HCT116 (cell line): ENCODE measurements at regions not wholly inside any gene's neighbourhood (a gene's known extent, or its start where the extent isn't known, plus 50 kb on each side); places are given as distances from the start of the nearest gene placed in this dataset.

Source experiments
- ATAC-seq: fragments of 200-7000 bp; cut with Tn5 transposase; 2 replicates; pipeline ENCODE4 v1.9.1; 2020; ENCODE audit warnings: mild to moderate bottlenecking, moderate library complexity
- BruUV-seq: library from RNA; stranded (reverse); fragments of 400-500 nt; replicated peaks from 2 replicates; lab custom pipeline; 2021; lab: Mats Ljungman, UMichigan
- CTCF ChIA-PET: fragments of 300-600 bp; sonication (Branson Sonifier 250); formaldehyde crosslinking; loops from one replicate; lab custom pipeline; 2021; ENCODE audit warnings: antibody characterized with exemption; lab: Charles Lee
- POLR2A ChIA-PET: fragments of 300-600, 350-600 bp; sonication (Branson Sonifier 250); formaldehyde crosslinking; loops from one replicate; lab custom pipeline; 2021; ENCODE audit warnings: antibody characterized with exemption; lab: Charles Lee
- RAD21 ChIA-PET, 2 experiments: fragments of 300-600 bp; sonication (Branson Sonifier 250); formaldehyde crosslinking; loops; one replicate each; lab custom pipeline; 2023; ENCODE audit warnings: low total read pairs in 2 of 2; ENCODE audit not compliant: uncharacterized antibody in 2 of 2, unreplicated experiment in 2 of 2, low non-redundant PET in 1 of 2; lab: Charles Lee
- DNase-seq: peaks from one replicate; pipeline ENCODE4 v3.0.0-alpha.2; 2010; ENCODE audit warnings: low read depth, low spot score
- H2AFZ ChIP-seq: fragments of 200-600 bp; shearing (Covaris generic), sonication (generic); 2 replicates; pipeline ENCODE4 v1.6.1; 2017; ENCODE audit warnings: low read depth, mixed run types, mixed read lengths, antibody characterized with exemption, low read length; ENCODE audit not compliant: poor library complexity, severe bottlenecking
- H3K27ac ChIP-seq: 2 replicates; pipeline ENCODE4 v1.5.1; 2012; ENCODE audit warnings: low read depth, low read length
- H3K27me3 ChIP-seq: fragments of 200-600 bp; sonication (generic); 2 replicates; pipeline ENCODE4 v1.6.1; 2016; ENCODE audit warnings: mixed run types, low read length, mixed read lengths; ENCODE audit not compliant: insufficient read depth
- H3K36me3 ChIP-seq, 2 experiments: fragments of 200-500 bp in 1 of 2; fragments of 200-600 bp in 1 of 2; sonication (Bioruptor generic) in 1 of 2; sonication (generic) in 1 of 2; 2 replicates each; pipeline versions ENCODE4 v1.5.1 to v1.6.1; 2014 to 2016; ENCODE audit warnings: low read length in 2 of 2, inconsistent platforms in 1 of 2, mixed read lengths in 1 of 2, mixed run types in 1 of 2; ENCODE audit not compliant: insufficient read depth in 2 of 2, control insufficient read depth in 1 of 2
- H3K4me1 ChIP-seq, 2 experiments: fragments of 200-600 bp in 1 of 2; sonication (generic) in 1 of 2; 2 replicates each; pipeline versions ENCODE4 v1.5.1 to v1.6.1; 2012 to 2017; ENCODE audit warnings: low read length in 2 of 2, inconsistent platforms in 1 of 2, mild to moderate bottlenecking in 1 of 2, mixed read lengths in 1 of 2, mixed run types in 1 of 2, moderate library complexity in 1 of 2; ENCODE audit not compliant: insufficient read depth in 2 of 2, control insufficient read depth in 1 of 2
- H3K4me2 ChIP-seq: fragments of 200-600 bp; sonication (generic); 2 replicates; pipeline ENCODE4 v1.6.1; 2017; ENCODE audit warnings: mixed run types, low read length, mixed read lengths
- H3K4me3 ChIP-seq, 2 experiments: fragments of 200-600 bp in 1 of 2; sonication (generic) in 1 of 2; replicated peaks in 1 of 2; 2 replicates each; pipeline ENCODE4 v1.5.1; 2011 to 2016; ENCODE audit warnings: low read length in 2 of 2, control low read depth in 1 of 2, low read depth in 1 of 2, mild to moderate bottlenecking in 1 of 2, mixed read lengths in 1 of 2, mixed run types in 1 of 2
- H3K79me2 ChIP-seq: fragments of 200-600 bp; sonication (generic); 2 replicates; pipeline ENCODE4 v1.6.1; 2017; ENCODE audit warnings: mild to moderate bottlenecking, mixed run types, low read length, moderate library complexity, mixed read lengths; ENCODE audit not compliant: insufficient read depth
- H3K9ac ChIP-seq: fragments of 200-600 bp; sonication (generic); 2 replicates; pipeline ENCODE4 v1.6.1; 2016; ENCODE audit warnings: low read length, mixed read lengths
- H3K9me2 ChIP-seq: fragments of 200-600 bp; sonication (generic), shearing (Covaris generic); 2 replicates; pipeline ENCODE4 v1.6.1; 2017; ENCODE audit warnings: mixed run types, mild to moderate bottlenecking, moderate library complexity; ENCODE audit not compliant: insufficient read depth
- H3K9me3 ChIP-seq, 2 experiments: fragments of 200-500 bp in 1 of 2; fragments of 200-600 bp in 1 of 2; sonication (Bioruptor generic) in 1 of 2; sonication (generic) in 1 of 2; 2 replicates each; pipeline ENCODE4 v1.6.1; 2014 to 2017; ENCODE audit warnings: low read length in 2 of 2, mixed read lengths in 2 of 2, inconsistent platforms in 1 of 2, low read depth in 1 of 2, mild to moderate bottlenecking in 1 of 2, mixed run types in 1 of 2, moderate library complexity in 1 of 2; ENCODE audit not compliant: control insufficient read depth in 1 of 2, insufficient read depth in 1 of 2
- H4K20me1 ChIP-seq: fragments of 200-600 bp; sonication (generic), shearing (Covaris generic); 2 replicates; pipeline ENCODE4 v1.6.1; 2017; ENCODE audit warnings: mixed run types, mild to moderate bottlenecking, moderate library complexity; ENCODE audit not compliant: insufficient read depth
- ATF3 ChIP-seq: IDR thresholded peaks from 2 replicates; pipeline ENCODE4 v1.6.1; 2012
- CEBPB ChIP-seq: IDR thresholded peaks from 2 replicates; pipeline ENCODE4 v1.6.1; 2012; ENCODE audit warnings: low read depth
- CTCF ChIP-seq, 3 experiments: fragments of 200-600 bp in 1 of 3; sonication (generic) in 1 of 3; IDR thresholded peaks in 2 of 3; conservative IDR thresholded peaks in 1 of 3; 2 replicates each; pipeline ENCODE4 v1.5.1; 2012 to 2017; ENCODE audit warnings: low read depth in 2 of 3, low read length in 2 of 3, antibody characterized with exemption in 1 of 3, borderline replicate concordance in 1 of 3, control low read depth in 1 of 3, mild to moderate bottlenecking in 1 of 3, mixed read lengths in 1 of 3, mixed run types in 1 of 3, moderate library complexity in 1 of 3; ENCODE audit not compliant: insufficient read depth in 1 of 3
- ELF1 ChIP-seq: IDR thresholded peaks from 2 replicates; pipeline ENCODE4 v1.6.1; 2012; ENCODE audit warnings: low read depth, borderline replicate concordance
- EZH2phosphoT487 ChIP-seq: fragments of 200-600 bp; IDR thresholded peaks from 2 replicates; pipeline ENCODE4 v1.6.1; 2018; ENCODE audit warnings: antibody characterized with exemption, borderline replicate concordance
- JUND ChIP-seq: IDR thresholded peaks from 2 replicates; pipeline ENCODE4 v1.6.1; 2012
- MAX ChIP-seq: IDR thresholded peaks from 2 replicates; pipeline ENCODE4 v1.6.1; 2012
- POLR2A ChIP-seq: IDR thresholded peaks from 2 replicates; pipeline ENCODE4 v1.7.0; 2011; ENCODE audit warnings: borderline replicate concordance; ENCODE audit not compliant: insufficient read depth, insufficient read length; ENCODE audit errors: extremely low read depth
- POLR2AphosphoS5 ChIP-seq: IDR thresholded peaks from 2 replicates; pipeline ENCODE4 v1.6.1; 2011; ENCODE audit warnings: mild to moderate bottlenecking, low read depth, low read length, moderate library complexity
- RAD21 ChIP-seq: IDR thresholded peaks from 2 replicates; pipeline ENCODE4 v1.6.1; 2012; ENCODE audit warnings: low read depth, mild to moderate bottlenecking
- SIN3A ChIP-seq: IDR thresholded peaks from 2 replicates; pipeline ENCODE4 v1.6.1; 2012; ENCODE audit warnings: low read depth
- TCF7L2 ChIP-seq: IDR thresholded peaks from 2 replicates; pipeline ENCODE4 v1.7.0; 2011; ENCODE audit warnings: borderline replicate concordance, inconsistent platforms; ENCODE audit not compliant: insufficient read depth, insufficient read length; ENCODE audit errors: extremely low read depth
- YY1 ChIP-seq: IDR thresholded peaks from 2 replicates; pipeline ENCODE4 v1.6.1; 2011; ENCODE audit warnings: low read length, low read depth, moderate library complexity, mild to moderate bottlenecking; ENCODE audit not compliant: insufficient replicate concordance; ENCODE audit errors: extremely low read depth
- ZFX ChIP-seq: fragments of 450-650 bp; IDR thresholded peaks from 2 replicates; pipeline ENCODE4 v1.6.1; 2017
- ZNF274 ChIP-seq: fragments of 200-500 bp; sonication (Bioruptor generic); IDR thresholded peaks from 2 replicates; pipeline ENCODE4 v1.6.1; 2014; ENCODE audit warnings: mild to moderate bottlenecking, low read depth, low read length, inconsistent platforms
- intact Hi-C: fragments of 100-400 bp; cut with micrococcal nuclease; formaldehyde crosslinking; loops from 2 replicates; pipeline ENCODE4 v1.10.0; 2022

- H3K9me2 ChIP-seq: no peaks in the 10 kb centered on the region
- H4K20me1 ChIP-seq: no peaks in the 10 kb centered on the region
- no peaks in the 10 kb centered on the region for H3K36me3 ChIP-seq
- DNase-seq (no peak), ATAC-seq (no peak)
- H3K27me3 ChIP-seq: no peaks in the 10 kb centered on the region
- H3K79me2 ChIP-seq: no peaks in the 10 kb centered on the region
- ChIA-PET POLR2A (no interaction called here), CTCF (no interaction called here), RAD21 (no interaction called here)
- no peak overlapping the region for H2AFZ ChIP-seq
- no peak overlapping the region for H3K4me3 ChIP-seq
- no peak overlapping the region for H3K4me2 ChIP-seq
- H3K4me1 ChIP-seq: peaks cover 0 to 12% of the 10 kb centered on the region in 2 experiments; a peak in 1 of 4 replicates
- BruUV-seq: no TSS peak
- intact Hi-C loops: no loop called here
- no peak overlapping the region for H3K9ac ChIP-seq
- H3K9me3 ChIP-seq: no peaks in the 10 kb centered on the region
- TF ChIP-seq YY1 (no peak), CTCF (IDR thresholded peaks at IDR 0.05 in 2 of 3, conservative IDR thresholded peaks at IDR 0.05 in 1 of 3; ENCODE audit: borderline replicate concordance in 1 of 3, insufficient read depth in 1 of 3, low read depth in 2 of 3, low read length in 2 of 3) (no peak), ZNF274 (no peak), SIN3A (no peak), POLR2A (no peak), POLR2AphosphoS5 (no peak)
- TF ChIP-seq, all 23 proteins: peak for 0
- no peak overlapping the region for H3K27ac ChIP-seq
Observed at GRCh38 chr6:109308018-109308492, 74.2 kb downstream of the CD164 start.

- ChIA-PET POLR2A (no interaction called here), RAD21 (no interaction called here), CTCF (no interaction called here)
- H3K79me2 ChIP-seq: no peaks in the 10 kb centered on the region
- H3K4me3 ChIP-seq: no peak overlapping the region
- H3K4me2 ChIP-seq: no peak overlapping the region
- intact Hi-C loops: no loop called here
- no peak overlapping the region for H3K9ac ChIP-seq
- no peak overlapping the region for H3K27ac ChIP-seq
- no peaks in the 10 kb centered on the region for H4K20me1 ChIP-seq
- H2AFZ ChIP-seq: no peak overlapping the region
- no peaks in the 10 kb centered on the region for H3K9me2 ChIP-seq
- no peaks in the 10 kb centered on the region for H3K9me3 ChIP-seq
- H3K4me1 ChIP-seq: peaks cover 0 to 12% of the 10 kb centered on the region in 2 experiments; a peak in 1 of 4 replicates
- no peak for DNase-seq
- no peaks in the 10 kb centered on the region for H3K27me3 ChIP-seq
- BruUV-seq: no TSS peak
- no peaks in the 10 kb centered on the region for H3K36me3 ChIP-seq
- no peak for ATAC-seq
- TF ChIP-seq CEBPB (no peak), EZH2phosphoT487 (no peak), JUND (no peak), MAX (no peak), ZNF274 (no peak), RAD21 (no peak), ATF3 (no peak), ZFX (no peak), TCF7L2 (no peak), YY1 (no peak), ELF1 (no peak), POLR2A (no peak)
Observed at GRCh38 chr6:109306733-109307132, 75.5 kb downstream of the CD164 start.
